SK-N-SH treated with all-trans-retinoic acid at 6 μM for 48 hours (cell line): ENCODE measurements at regions not wholly inside any gene's neighbourhood (a gene's known extent, or its start where the extent isn't known, plus 50 kb on each side); places are given as distances from the start of the nearest gene placed in this dataset.

ENCODE experiments used
- ATAC-seq: fragments of 200-7000 bp; cut with Tn5 transposase; 3 replicates; pipeline ENCODE4 v1.9.1; 2020; ENCODE audit warnings: mild to moderate bottlenecking, moderate library complexity
- BACH2 ChIP-seq: fragments of 250-450 bp; sonication (Bioruptor Pico); IDR thresholded peaks from 2 replicates; pipeline ENCODE4 v1.9.0; 2021; ENCODE audit warnings: mild to moderate bottlenecking, borderline replicate concordance
- GLIS3 ChIP-seq: fragments of 250-450 bp; sonication (Bioruptor Pico); IDR thresholded peaks from 2 replicates; pipeline ENCODE4 v1.5.0; 2020; ENCODE audit warnings: mild to moderate bottlenecking, moderate library complexity
- ISL1 ChIP-seq: fragments of 250-450 bp; sonication (Bioruptor Pico); IDR thresholded peaks from 2 replicates; pipeline ENCODE4 v2.1.2; 2022; ENCODE audit warnings: mild to moderate bottlenecking, moderate library complexity
- OSR1 ChIP-seq: fragments of 250-450 bp; sonication (Bioruptor Pico); IDR thresholded peaks from 2 replicates; pipeline ENCODE4 v1.8.0; 2022; ENCODE audit warnings: moderate library complexity, mild to moderate bottlenecking, inconsistent platforms
- PPARA ChIP-seq: fragments of 250-450 bp; sonication (Bioruptor Pico); IDR thresholded peaks from 2 replicates; pipeline ENCODE4 v1.5.0; 2020; ENCODE audit warnings: mild to moderate bottlenecking, borderline replicate concordance
- RARB ChIP-seq: fragments of 250-450 bp; sonication (Bioruptor Pico); IDR thresholded peaks from 2 replicates; pipeline ENCODE4 v1.8.0; 2021; ENCODE audit warnings: mild to moderate bottlenecking, moderate library complexity
- SNAI2 ChIP-seq: fragments of 250-450 bp; sonication (Bioruptor Pico); IDR thresholded peaks from 2 replicates; pipeline ENCODE4 v1.5.0; 2020; ENCODE audit warnings: mild to moderate bottlenecking, moderate library complexity
- TCF4 ChIP-seq: fragments of 250-450 bp; sonication (Bioruptor Pico); IDR thresholded peaks from 2 replicates; pipeline ENCODE4 v1.8.0; 2021; ENCODE audit warnings: mild to moderate bottlenecking, moderate library complexity, borderline replicate concordance
- TOX ChIP-seq: fragments of 250-450 bp; sonication (Bioruptor Pico); IDR thresholded peaks from 2 replicates; pipeline ENCODE4 v1.8.0; 2021; ENCODE audit warnings: mild to moderate bottlenecking, moderate library complexity, borderline replicate concordance
- ZC3H10 ChIP-seq: fragments of 250-450 bp; sonication (Bioruptor Pico); IDR thresholded peaks from 2 replicates; pipeline ENCODE4 v1.5.1; 2021; ENCODE audit warnings: mild to moderate bottlenecking, moderate library complexity
- ZFP3 ChIP-seq: fragments of 250-450 bp; sonication (Bioruptor Pico); IDR thresholded peaks from 2 replicates; pipeline ENCODE4 v1.5.0; 2020; ENCODE audit warnings: mild to moderate bottlenecking, moderate library complexity
- ZNF70 ChIP-seq: fragments of 450-650 bp; formaldehyde crosslinking; IDR thresholded peaks from 2 replicates; pipeline ENCODE4 v1.5.0; 2020; ENCODE audit warnings: mild to moderate bottlenecking, moderate library complexity
- TF ChIP-seq, protein P1 (sequence below): fragments of 250-450 bp; sonication (Bioruptor Pico); IDR thresholded peaks from 2 replicates; pipeline ENCODE4 v1.5.1; 2020; ENCODE audit warnings: low read depth, mild to moderate bottlenecking, moderate library complexity
- TF ChIP-seq, protein P2 (sequence below): fragments of 250-450 bp; sonication (Bioruptor Pico); IDR thresholded peaks from 2 replicates; pipeline ENCODE4 v1.8.0; 2021; ENCODE audit warnings: low read depth, mild to moderate bottlenecking, moderate library complexity, borderline replicate concordance
- TF ChIP-seq, protein P3 (sequence below): fragments of 250-450 bp; sonication (Bioruptor Pico); IDR thresholded peaks from 2 replicates; pipeline ENCODE4 v1.5.1; 2021; ENCODE audit warnings: mild to moderate bottlenecking, moderate library complexity
- TF ChIP-seq, protein P4 (sequence below): fragments of 250-450 bp; sonication (Bioruptor Pico); IDR thresholded peaks from 2 replicates; pipeline ENCODE4 v1.5.0; 2020; ENCODE audit warnings: mild to moderate bottlenecking, moderate library complexity
- TF ChIP-seq, protein P5 (sequence below): fragments of 250-450 bp; sonication (Bioruptor Pico); IDR thresholded peaks from 2 replicates; pipeline ENCODE4 v1.8.0; 2020; ENCODE audit warnings: mild to moderate bottlenecking, moderate library complexity, borderline replicate concordance

DNA sequence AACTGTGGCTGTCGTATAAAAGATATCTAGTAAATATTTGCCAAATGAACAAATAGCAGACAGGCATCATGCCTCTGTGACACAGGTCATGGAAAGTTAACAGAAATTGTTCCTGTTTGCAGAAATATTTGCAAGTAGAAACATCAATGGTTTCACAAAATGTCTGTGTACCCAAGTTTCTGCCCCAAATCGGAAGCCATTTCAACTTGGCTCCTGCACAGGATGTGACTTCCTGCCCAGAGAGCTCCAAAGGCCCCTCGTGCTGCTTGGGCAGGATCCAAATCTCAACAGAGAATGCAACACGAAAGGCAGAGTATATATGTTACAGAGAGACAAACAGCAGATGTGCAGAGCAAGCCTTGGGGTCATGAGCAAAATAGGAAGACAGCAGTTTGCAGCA lies 95.5 kb upstream of the SERP2 start:
- TF ChIP-seq RARB (CRISPR knock-in tag) = no peak
- TF ChIP-seq, protein P1, sequence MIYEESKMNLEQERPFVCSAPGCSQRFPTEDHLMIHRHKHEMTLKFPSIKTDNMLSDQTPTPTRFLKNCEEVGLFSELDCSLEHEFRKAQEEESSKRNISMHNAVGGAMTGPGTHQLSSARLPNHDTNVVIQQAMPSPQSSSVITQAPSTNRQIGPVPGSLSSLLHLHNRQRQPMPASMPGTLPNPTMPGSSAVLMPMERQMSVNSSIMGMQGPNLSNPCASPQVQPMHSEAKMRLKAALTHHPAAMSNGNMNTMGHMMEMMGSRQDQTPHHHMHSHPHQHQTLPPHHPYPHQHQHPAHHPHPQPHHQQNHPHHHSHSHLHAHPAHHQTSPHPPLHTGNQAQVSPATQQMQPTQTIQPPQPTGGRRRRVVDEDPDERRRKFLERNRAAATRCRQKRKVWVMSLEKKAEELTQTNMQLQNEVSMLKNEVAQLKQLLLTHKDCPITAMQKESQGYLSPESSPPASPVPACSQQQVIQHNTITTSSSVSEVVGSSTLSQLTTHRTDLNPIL = no peak
- TF ChIP-seq ZC3H10 (CRISPR knock-in tag) = no peak
- no peak for TF ChIP-seq BACH2 (CRISPR knock-in tag)
- no peak for TF ChIP-seq GLIS3 (CRISPR knock-in tag)
- TF ChIP-seq TOX (CRISPR knock-in tag) = no peak
- TF ChIP-seq OSR1 (CRISPR knock-in tag) = no peak
- TF ChIP-seq, protein P2, sequence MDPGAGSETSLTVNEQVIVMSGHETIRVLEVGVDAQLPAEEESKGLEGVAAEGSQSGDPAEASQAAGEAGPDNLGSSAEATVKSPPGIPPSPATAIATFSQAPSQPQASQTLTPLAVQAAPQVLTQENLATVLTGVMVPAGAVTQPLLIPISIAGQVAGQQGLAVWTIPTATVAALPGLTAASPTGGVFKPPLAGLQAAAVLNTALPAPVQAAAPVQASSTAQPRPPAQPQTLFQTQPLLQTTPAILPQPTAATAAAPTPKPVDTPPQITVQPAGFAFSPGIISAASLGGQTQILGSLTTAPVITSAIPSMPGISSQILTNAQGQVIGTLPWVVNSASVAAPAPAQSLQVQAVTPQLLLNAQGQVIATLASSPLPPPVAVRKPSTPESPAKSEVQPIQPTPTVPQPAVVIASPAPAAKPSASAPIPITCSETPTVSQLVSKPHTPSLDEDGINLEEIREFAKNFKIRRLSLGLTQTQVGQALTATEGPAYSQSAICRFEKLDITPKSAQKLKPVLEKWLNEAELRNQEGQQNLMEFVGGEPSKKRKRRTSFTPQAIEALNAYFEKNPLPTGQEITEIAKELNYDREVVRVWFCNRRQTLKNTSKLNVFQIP (CRISPR knock-in tag) = no peak
- no peak for TF ChIP-seq ISL1 (CRISPR knock-in tag)
- TF ChIP-seq, protein P3, sequence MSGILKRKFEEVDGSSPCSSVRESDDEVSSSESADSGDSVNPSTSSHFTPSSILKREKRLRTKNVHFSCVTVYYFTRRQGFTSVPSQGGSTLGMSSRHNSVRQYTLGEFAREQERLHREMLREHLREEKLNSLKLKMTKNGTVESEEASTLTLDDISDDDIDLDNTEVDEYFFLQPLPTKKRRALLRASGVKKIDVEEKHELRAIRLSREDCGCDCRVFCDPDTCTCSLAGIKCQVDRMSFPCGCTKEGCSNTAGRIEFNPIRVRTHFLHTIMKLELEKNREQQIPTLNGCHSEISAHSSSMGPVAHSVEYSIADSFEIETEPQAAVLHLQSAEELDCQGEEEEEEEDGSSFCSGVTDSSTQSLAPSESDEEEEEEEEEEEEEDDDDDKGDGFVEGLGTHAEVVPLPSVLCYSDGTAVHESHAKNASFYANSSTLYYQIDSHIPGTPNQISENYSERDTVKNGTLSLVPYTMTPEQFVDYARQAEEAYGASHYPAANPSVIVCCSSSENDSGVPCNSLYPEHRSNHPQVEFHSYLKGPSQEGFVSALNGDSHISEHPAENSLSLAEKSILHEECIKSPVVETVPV (CRISPR knock-in tag) = no peak
- TF ChIP-seq SNAI2 (CRISPR knock-in tag) = no peak
- TF ChIP-seq, protein P4, sequence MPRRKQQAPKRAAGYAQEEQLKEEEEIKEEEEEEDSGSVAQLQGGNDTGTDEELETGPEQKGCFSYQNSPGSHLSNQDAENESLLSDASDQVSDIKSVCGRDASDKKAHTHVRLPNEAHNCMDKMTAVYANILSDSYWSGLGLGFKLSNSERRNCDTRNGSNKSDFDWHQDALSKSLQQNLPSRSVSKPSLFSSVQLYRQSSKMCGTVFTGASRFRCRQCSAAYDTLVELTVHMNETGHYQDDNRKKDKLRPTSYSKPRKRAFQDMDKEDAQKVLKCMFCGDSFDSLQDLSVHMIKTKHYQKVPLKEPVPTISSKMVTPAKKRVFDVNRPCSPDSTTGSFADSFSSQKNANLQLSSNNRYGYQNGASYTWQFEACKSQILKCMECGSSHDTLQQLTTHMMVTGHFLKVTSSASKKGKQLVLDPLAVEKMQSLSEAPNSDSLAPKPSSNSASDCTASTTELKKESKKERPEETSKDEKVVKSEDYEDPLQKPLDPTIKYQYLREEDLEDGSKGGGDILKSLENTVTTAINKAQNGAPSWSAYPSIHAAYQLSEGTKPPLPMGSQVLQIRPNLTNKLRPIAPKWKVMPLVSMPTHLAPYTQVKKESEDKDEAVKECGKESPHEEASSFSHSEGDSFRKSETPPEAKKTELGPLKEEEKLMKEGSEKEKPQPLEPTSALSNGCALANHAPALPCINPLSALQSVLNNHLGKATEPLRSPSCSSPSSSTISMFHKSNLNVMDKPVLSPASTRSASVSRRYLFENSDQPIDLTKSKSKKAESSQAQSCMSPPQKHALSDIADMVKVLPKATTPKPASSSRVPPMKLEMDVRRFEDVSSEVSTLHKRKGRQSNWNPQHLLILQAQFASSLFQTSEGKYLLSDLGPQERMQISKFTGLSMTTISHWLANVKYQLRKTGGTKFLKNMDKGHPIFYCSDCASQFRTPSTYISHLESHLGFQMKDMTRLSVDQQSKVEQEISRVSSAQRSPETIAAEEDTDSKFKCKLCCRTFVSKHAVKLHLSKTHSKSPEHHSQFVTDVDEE = no peak
- TF ChIP-seq, all 23 proteins: peak for 0
- ATAC-seq = no peak

DNA sequence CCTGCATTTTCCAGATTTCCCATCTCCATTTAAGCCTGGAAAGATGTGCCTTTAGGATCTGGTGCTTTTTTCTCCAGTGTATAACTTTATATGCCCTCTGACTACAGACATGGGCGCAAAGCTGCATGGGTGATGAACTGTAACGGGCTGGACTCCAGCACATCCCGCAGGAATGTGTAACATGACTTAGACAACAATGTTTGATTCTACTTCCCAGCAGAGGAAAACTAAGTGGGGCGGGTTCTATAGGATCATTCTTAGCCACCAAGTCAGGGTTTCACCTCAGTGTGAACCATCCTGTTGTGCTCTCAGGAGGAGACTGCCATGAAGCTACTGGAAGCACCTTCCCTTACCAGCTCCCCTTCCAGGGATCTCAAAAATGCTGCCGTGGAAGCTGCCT lies 93.2 kb upstream of the SERP2 start:
- peak; percentile 55 for ATAC-seq
- TF ChIP-seq TCF4 (CRISPR knock-in tag) (no peak), RARB (CRISPR knock-in tag) (no peak), ZFP3 (CRISPR knock-in tag) (no peak)
- TF ChIP-seq, protein P3 (CRISPR knock-in tag) = no peak
- TF ChIP-seq, protein P1 = no peak

DNA sequence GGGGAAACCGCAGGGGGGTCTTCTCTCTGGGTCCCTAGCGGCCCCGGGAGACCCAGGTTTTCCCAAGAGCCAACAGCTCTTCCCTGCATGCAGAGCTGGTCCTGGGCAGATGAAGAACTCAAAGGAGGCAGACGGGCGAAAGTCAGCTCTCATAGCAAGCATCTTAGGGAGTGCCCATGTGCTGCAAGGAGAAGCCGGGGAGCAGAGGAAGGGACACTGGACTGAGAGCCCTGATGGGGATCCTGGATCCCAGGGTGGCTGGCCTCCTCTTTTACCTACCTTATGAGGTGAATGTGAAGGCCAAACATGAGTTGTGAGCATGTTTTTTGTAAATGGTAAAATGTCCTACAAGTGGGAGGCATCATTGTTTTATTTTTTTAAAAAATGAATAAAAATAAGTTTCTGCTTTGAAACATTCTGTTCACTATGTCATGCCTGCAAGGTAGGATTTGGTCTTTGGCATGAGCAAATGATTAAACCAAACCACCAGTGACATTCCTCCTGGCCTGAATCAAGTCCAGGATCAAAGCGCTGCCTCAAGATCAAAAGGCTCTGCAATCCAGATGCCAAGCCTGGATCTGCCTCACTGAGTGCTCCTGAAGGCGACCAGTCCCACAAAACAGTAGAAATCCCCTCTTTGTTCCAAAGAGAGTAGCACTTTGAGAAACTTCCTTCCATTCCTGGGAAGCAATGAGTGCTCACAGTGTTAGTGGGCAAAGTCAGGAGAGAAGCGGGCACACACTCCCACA lies 92.2 kb upstream of the SERP2 start:
- no peak for ATAC-seq
- TF ChIP-seq, protein P3 (CRISPR knock-in tag) = no peak
- TF ChIP-seq, protein P2 (CRISPR knock-in tag) = no peak
- TF ChIP-seq SNAI2 (CRISPR knock-in tag) (no peak), GLIS3 (CRISPR knock-in tag) (no peak), TOX (CRISPR knock-in tag) (no peak), ZFP3 (CRISPR knock-in tag) (no peak), ZNF70 (CRISPR knock-in tag) (no peak), BACH2 (CRISPR knock-in tag) (no peak), OSR1 (CRISPR knock-in tag) (no peak), PPARA (CRISPR knock-in tag) (no peak)
- TF ChIP-seq, protein P1 = no peak
- TF ChIP-seq, protein P5, sequence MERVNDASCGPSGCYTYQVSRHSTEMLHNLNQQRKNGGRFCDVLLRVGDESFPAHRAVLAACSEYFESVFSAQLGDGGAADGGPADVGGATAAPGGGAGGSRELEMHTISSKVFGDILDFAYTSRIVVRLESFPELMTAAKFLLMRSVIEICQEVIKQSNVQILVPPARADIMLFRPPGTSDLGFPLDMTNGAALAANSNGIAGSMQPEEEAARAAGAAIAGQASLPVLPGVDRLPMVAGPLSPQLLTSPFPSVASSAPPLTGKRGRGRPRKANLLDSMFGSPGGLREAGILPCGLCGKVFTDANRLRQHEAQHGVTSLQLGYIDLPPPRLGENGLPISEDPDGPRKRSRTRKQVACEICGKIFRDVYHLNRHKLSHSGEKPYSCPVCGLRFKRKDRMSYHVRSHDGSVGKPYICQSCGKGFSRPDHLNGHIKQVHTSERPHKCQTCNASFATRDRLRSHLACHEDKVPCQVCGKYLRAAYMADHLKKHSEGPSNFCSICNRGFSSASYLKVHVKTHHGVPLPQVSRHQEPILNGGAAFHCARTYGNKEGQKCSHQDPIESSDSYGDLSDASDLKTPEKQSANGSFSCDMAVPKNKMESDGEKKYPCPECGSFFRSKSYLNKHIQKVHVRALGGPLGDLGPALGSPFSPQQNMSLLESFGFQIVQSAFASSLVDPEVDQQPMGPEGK = no peak
